ENCODE measurements at regions not wholly inside any gene's neighbourhood (a gene's known extent, or its start where the extent isn't known, plus 50 kb on each side); places are given as distances from the start of the nearest gene placed in this dataset.

- H3K27ac Mint-ChIP-seq = no peak overlapping the region
Measured at GRCh38 chr10:128573281-128573845, 447.1 kb upstream of the MKI67 start.

GRCh38 chr10:128573986-128574385 is 447.8 kb upstream of the MKI67 start:
- no peaks in the 10 kb centered on the region for H3K36me3 Mint-ChIP-seq
- no peak for DNase-seq (ENCODE audit: extremely low spot score, unreplicated experiment)
- peaks cover 52% of the 10 kb centered on the region for H3K27me3 Mint-ChIP-seq
- no peak overlapping the region for H3K27ac Mint-ChIP-seq
- no peak for TF ChIP-seq CTCF (conservative IDR thresholded peaks at IDR 0.05)
- peaks cover 46% of the 10 kb centered on the region for H3K4me1 Mint-ChIP-seq (ENCODE audit: unreplicated experiment)
- peak overlapping the region; percentile 17 for H3K4me3 Mint-ChIP-seq
- H3K9me3 Mint-ChIP-seq = peaks cover 8% of the 10 kb centered on the region

More at GRCh38 chr10:128573281-128573845, 447.1 kb upstream of the MKI67 start:
- no peak for TF ChIP-seq CTCF (conservative IDR thresholded peaks at IDR 0.05)
- peaks cover 8% of the 10 kb centered on the region for H3K9me3 Mint-ChIP-seq
- no peak for DNase-seq (ENCODE audit: extremely low spot score, unreplicated experiment)
- no peaks in the 10 kb centered on the region for H3K36me3 Mint-ChIP-seq
- peak overlapping the region; percentile 11 for H3K4me3 Mint-ChIP-seq
- peaks cover 43% of the 10 kb centered on the region for H3K4me1 Mint-ChIP-seq (ENCODE audit: unreplicated experiment)
- H3K27me3 Mint-ChIP-seq = peaks cover 53% of the 10 kb centered on the region

- DNase-seq (ENCODE audit: extremely low spot score, unreplicated experiment) = no peak
- H3K4me1 Mint-ChIP-seq (ENCODE audit: unreplicated experiment) = peaks cover 53% of the 10 kb centered on the region
- H3K27ac Mint-ChIP-seq = no peak overlapping the region
- peaks cover 54% of the 10 kb centered on the region for H3K27me3 Mint-ChIP-seq
- H3K9me3 Mint-ChIP-seq = peaks cover 8% of the 10 kb centered on the region
- H3K36me3 Mint-ChIP-seq = no peaks in the 10 kb centered on the region
- peak overlapping the region; percentile 77 for H3K4me3 Mint-ChIP-seq
- no peak for TF ChIP-seq CTCF (conservative IDR thresholded peaks at IDR 0.05)
Measured at GRCh38 chr10:128574581-128575210, 448.5 kb upstream of the MKI67 start.

GRCh38 chr10:128575761-128576160 is 449.5 kb upstream of the MKI67 start:
- Mint-ChIP-seq H3K27me3 (peaks cover 51% of the 10 kb centered on the region), H3K9me3 (peaks cover 8% of the 10 kb centered on the region), H3K36me3 (no peaks in the 10 kb centered on the region), H3K4me3 (peak overlapping the region; percentile 5), H3K4me1 (ENCODE audit: unreplicated experiment) (peaks cover 62% of the 10 kb centered on the region), H3K27ac (no peak overlapping the region)
- no peak for DNase-seq (ENCODE audit: extremely low spot score, unreplicated experiment)
- no peak for TF ChIP-seq CTCF (conservative IDR thresholded peaks at IDR 0.05)

GRCh38 chr10:128576336-128576735 is 450.1 kb upstream of the MKI67 start:
- H3K27me3 Mint-ChIP-seq = peaks cover 51% of the 10 kb centered on the region
- H3K9me3 Mint-ChIP-seq = peaks cover 8% of the 10 kb centered on the region
- no peak for DNase-seq (ENCODE audit: extremely low spot score, unreplicated experiment)
- H3K4me1 Mint-ChIP-seq (ENCODE audit: unreplicated experiment) = peaks cover 59% of the 10 kb centered on the region
- H3K36me3 Mint-ChIP-seq = no peaks in the 10 kb centered on the region
- no peak overlapping the region for H3K4me3 Mint-ChIP-seq
- no peak for TF ChIP-seq CTCF (conservative IDR thresholded peaks at IDR 0.05)
- H3K27ac Mint-ChIP-seq = no peak overlapping the region

Data from type B pancreatic cell (in vitro differentiated cells).